HL-60/S4 treated with retinoic acid at 250 ng/mL for 4 days and 3 days (cell line): ENCODE measurements at regions not wholly inside any gene's neighbourhood (a gene's known extent, or its start where the extent isn't known, plus 50 kb on each side); places are given as distances from the start of the nearest gene placed in this dataset.
"Not testable (repeated sequence)": the region's sequence is repeated elsewhere in the genome, so short reads cannot be mapped to it uniquely, and the experiment has no call there.

Experiments used
- in situ Hi-C: fragments of 300-500 bp; cut with MboI; formaldehyde crosslinking; loops from 2 replicates; pipeline ENCODE4 v1.7.0; 2022; ENCODE audit warnings: low sequenced_read_pairs

GRCh38 chr6:112574190-112574589 lies 227.1 kb downstream of the RFPL4B start:
- in situ Hi-C loops: no loop called here

DNA sequence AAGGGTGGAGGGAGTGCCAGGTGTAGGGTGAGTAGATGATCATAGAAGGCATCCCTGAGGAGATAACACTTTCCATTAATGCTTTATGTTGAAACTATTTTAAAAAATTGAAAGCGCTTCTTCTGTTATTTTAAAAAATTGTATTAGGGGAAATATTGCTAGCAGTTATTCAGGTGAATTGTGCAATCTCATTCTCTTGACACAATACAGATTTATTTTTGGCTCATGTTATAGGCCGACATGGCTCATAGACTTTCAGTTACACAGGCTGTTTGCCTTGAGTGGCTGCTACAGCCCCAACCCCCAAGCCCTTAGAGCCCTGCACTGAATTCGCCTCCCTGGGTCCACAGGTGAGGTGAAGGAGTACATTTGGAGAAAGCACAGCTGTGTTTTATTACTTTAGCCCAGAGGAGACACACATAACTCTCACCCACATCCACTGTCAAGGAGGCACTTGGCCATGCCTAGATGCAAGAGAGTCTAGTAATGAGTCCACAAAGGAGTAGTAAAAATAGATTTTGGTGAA lies 228.2 kb downstream of the RFPL4B start:
- in situ Hi-C loops: no loop called here

- in situ Hi-C loops: no loop called here
Observed at GRCh38 chr6:112576423-112576822, 229.3 kb downstream of the RFPL4B start.

DNA sequence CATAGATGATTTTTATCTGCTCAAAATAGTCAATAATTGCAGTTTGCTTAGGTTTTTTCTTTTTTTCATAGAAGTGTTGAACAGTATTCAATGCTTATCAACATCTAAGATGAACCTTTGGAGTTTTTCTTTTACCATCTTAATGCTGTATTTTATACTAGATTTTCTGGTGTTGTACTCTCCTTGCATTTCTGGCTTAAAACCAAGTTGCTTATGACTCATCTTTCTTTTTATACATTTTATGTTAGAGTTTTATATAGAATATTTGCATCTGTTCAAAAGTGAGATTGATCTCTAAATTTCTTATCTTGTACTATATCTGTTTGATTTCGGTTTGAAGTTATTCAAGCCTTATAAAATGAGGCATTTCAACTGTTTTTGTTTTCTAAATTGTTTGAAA lies 232.5 kb downstream of the RFPL4B start:
- in situ Hi-C loops: no loop called here

DNA sequence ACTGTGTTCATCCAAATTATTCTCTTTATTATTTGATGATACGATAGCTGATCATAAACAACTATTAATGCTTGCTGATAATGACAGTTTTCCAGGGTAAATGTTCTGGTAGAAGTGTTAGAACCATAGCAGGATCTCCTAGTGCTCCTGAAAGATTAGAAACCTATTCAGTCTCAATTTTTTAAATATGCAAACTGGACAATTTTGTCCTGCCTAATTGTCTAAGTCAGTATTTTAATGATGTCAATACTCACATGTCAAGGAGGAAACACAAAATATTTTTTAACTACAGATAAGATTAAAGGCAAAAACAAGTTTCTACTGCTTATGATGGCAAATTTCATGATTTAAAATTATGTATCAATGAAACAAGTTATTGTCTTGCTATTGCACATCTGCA lies 233.9 kb downstream of the RFPL4B start:
- in situ Hi-C loops: no loop called here

- in situ Hi-C loops: no loop called here
Observed at GRCh38 chr6:112590326-112590725, 243.2 kb downstream of the RFPL4B start.

- in situ Hi-C loops: no loop called here
Observed at GRCh38 chr6:112591329-112591728, 244.2 kb downstream of the RFPL4B start.

GRCh38 chr6:112592159-112592558 lies 245.0 kb downstream of the RFPL4B start:
- in situ Hi-C loops: no loop called here

GRCh38 chr6:112594886-112595594 lies 247.9 kb downstream of the RFPL4B start:
- in situ Hi-C loops: no loop called here

DNA sequence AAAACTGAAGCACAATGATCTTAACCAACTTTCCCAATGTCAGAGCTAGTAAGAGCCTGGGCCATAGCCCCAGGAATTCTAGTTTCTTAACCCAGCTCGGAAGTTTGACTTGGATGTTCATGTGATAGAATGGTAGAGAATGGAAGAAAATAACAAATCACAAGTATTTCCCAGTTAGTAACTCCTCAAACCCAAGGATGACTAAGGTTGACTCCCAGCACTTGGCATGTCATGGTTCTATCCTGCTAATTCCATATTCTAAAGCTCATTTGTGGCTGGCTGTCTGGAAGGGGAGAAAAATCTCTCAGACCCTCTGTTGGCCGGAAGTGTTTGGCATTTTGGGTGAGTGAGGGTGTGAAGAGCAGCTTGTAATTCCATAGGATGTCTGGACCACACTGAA lies 248.7 kb downstream of the RFPL4B start:
- in situ Hi-C loops: no loop called here

GRCh38 chr6:112597176-112597575 lies 250.0 kb downstream of the RFPL4B start:
- in situ Hi-C loops: no loop called here

DNA sequence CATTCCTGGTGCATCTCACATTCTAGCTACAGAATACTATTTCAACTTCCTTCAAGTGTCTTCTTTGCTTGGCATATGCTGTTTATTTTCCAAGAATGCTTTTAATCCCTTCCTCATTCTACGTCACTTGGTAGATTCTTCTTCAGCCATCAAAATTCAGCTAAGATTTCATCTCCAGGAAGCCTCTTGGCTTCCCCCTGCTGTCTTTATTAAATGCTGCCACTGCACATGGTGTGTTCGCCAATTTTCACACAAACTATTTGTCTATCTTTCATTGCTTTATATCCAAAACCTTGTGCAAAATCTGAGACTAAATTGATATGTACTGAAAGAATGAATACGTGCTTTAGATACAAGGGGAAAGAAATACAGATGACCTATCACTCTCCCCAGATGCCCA lies 253.0 kb downstream of the RFPL4B start:
- in situ Hi-C loops: no loop called here

DNA sequence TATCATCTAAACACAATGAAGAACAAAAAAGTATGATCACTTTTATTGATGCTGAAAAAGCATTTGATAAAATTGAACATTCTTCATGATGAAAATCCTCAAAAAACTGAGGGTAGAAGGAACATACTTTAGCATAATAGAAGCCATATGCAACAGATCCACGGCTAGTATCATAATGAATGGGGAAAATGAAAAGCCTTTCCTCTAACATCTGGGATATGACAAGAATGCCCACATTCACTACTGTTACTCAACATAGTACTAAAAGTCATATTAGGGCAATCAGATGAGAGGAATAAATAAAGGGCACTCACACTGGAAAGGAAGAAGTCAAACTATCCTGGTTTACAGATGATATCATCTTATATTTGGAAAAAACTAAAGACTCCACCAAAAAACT lies 256.6 kb downstream of the RFPL4B start:
- in situ Hi-C loops: no loop called here

- in situ Hi-C loops: no loop called here
Observed at GRCh38 chr6:112606656-112607435, 259.7 kb downstream of the RFPL4B start.

- in situ Hi-C loops: not testable (repeated sequence)
Observed at GRCh38 chr6:112608925-112609324, 261.8 kb downstream of the RFPL4B start.

GRCh38 chr6:112613410-112613809 lies 266.3 kb downstream of the RFPL4B start:
- in situ Hi-C loops: no loop called here

- in situ Hi-C loops: no loop called here
Observed at GRCh38 chr6:112618849-112619248, 271.7 kb downstream of the RFPL4B start.

GRCh38 chr6:112620812-112621569 lies 273.9 kb downstream of the RFPL4B start:
- in situ Hi-C loops: no loop called here

DNA sequence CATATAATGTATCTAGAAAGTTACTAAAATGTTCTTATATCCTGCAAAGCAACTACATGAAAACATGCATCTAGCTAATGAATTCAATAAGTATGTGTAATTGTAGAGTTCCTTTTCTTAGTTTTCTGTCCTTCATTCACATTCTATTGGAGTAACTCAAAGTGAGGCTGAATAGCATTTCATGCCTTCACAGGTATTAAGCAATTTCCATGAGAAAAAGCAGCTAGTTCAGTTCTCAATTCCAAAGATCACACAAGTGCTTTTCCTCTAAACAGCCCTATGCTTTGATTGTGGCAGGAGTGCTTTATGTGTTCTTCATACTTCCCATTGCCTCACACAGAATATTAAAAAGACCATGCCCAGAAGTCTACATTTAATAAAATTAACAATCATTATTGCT lies 274.9 kb downstream of the RFPL4B start:
- in situ Hi-C loops: no loop called here

DNA sequence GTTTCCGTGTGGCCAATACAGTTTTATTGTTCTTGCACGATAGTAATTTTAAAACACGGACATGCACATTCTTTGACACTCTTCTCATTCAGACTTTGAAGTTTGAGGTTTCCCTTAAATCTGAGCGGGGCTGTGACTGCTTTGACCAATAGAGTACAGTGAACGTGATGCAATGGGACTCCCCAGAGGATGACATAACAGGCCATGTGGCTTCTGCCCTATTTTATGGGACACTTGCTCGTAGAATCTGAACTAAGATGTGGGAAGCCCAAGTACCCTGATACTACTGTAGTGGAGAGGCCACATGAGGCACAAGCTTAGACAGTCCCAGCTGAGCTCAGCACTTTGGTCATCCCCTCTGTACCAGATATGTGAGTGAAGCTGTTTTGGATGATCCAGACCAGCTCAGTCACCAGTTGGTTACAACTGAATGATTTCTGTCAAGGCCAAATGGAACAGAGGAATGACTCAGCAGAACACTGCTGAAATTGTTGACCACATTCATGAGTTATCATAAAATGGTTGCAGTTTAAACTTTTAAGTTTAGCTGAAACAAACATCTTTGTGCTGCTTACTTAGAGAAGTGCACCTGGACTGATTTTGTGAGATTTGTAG lies 279.4 kb downstream of the RFPL4B start:
- in situ Hi-C loops: no loop called here

GRCh38 chr6:112634376-112634775 lies 287.2 kb downstream of the RFPL4B start:
- in situ Hi-C loops: no loop called here
